ENCODE measurements at regions not wholly inside any gene's neighbourhood (a gene's known extent, or its start where the extent isn't known, plus 50 kb on each side); places are given as distances from the start of the nearest gene placed in this dataset.

DNA sequence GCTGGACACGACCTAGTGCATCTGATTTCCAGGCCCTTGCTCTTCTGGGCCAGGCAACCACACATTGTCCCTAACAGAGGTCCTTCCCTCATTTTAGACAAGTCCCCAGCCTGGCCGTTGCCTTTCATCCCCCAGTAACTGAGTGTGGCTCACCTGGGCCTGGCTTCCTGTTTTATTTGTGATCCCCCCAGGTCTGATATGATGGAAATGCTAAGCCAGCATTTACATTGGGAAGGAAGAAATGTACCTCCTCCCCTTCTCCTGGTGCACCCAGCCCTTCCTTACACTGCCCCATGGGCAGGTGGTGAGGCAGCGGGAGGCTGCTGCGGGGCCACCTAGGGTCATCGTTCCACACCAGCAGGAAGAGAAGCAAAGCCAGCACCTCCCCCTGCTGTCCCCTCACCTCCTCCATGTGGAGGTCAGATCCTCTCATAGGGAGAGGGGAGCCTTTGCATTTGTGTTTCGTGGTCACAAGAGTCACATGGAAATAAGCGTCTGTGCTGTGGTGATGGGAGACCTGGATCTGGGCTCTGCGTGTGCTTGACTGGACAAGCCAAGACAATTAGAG lies 108.8 kb downstream of the GLRX3 start:
- H3K27ac Mint-ChIP-seq: no peak overlapping the region
- peaks cover 13% of the 10 kb centered on the region for H3K9me3 Mint-ChIP-seq
- peaks cover 27% of the 10 kb centered on the region for H3K27me3 Mint-ChIP-seq (ENCODE audit: low read depth)
- intact Hi-C loops (cut with micrococcal nuclease): no loop called here
- DNase-seq (ENCODE audit: low spot score): no peak
- no peaks in the 10 kb centered on the region for H3K36me3 Mint-ChIP-seq (ENCODE audit: low read depth)
- no peak overlapping the region for H3K4me3 Mint-ChIP-seq (ENCODE audit: low read depth)
- peaks cover 10% of the 10 kb centered on the region for H3K4me1 Mint-ChIP-seq (ENCODE audit: low read depth)

DNA sequence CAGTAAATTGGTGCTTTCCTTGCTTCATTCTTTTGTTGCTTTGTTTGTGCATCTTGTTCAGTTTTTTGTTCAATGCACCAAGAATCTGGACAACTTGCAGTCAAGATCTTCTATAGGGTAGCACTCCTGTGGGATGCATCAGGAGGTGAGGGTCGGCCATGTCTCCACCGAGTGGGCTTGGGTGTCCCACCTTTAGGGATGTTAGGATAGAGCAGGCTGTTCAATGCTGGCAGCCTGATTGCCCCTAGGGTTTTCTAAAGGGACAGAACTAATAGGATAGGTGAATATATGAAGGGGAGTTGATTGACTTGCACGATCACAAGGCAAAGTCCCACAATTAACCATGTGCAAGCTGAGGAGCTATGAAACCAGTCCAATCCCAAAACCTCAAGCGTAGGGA lies 109.9 kb downstream of the GLRX3 start:
- no peak overlapping the region for H3K27ac Mint-ChIP-seq
- no peak overlapping the region for H3K4me3 Mint-ChIP-seq (ENCODE audit: low read depth)
- intact Hi-C loops (cut with micrococcal nuclease): no loop called here
- H3K9me3 Mint-ChIP-seq: peaks cover 5% of the 10 kb centered on the region
- peaks cover 10% of the 10 kb centered on the region for H3K4me1 Mint-ChIP-seq (ENCODE audit: low read depth)
- DNase-seq (ENCODE audit: low spot score): no peak
- no peaks in the 10 kb centered on the region for H3K36me3 Mint-ChIP-seq (ENCODE audit: low read depth)
- peaks cover 23% of the 10 kb centered on the region for H3K27me3 Mint-ChIP-seq (ENCODE audit: low read depth)

DNA sequence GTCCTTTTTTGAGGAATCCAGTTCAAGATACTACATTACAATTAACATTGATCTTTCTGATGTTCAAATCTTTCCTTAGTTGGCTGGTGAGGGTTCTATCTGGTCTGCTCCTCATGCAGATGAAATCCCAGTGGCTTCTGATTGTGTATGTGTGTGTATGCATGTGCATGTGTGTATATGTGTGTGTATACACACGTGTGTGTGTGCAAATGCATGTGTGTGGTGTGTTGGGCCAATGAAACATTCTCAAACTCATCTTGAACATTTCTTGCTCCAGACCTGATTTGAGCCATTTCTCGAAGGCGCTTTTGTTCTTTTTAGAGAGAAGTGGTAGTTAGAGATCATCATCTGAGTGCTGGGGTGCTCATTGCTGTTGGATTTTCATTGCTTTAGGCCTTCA lies 113.9 kb downstream of the GLRX3 start:
- Mint-ChIP-seq H3K36me3 (ENCODE audit: low read depth) (no peaks in the 10 kb centered on the region), H3K27me3 (ENCODE audit: low read depth) (peaks cover 8% of the 10 kb centered on the region), H3K9me3 (no peaks in the 10 kb centered on the region), H3K27ac (no peak overlapping the region), H3K4me3 (ENCODE audit: low read depth) (no peak overlapping the region), H3K4me1 (ENCODE audit: low read depth) (no peaks in the 10 kb centered on the region)
- DNase-seq (ENCODE audit: low spot score): no peak
- intact Hi-C loops (cut with micrococcal nuclease): no loop called here

DNA sequence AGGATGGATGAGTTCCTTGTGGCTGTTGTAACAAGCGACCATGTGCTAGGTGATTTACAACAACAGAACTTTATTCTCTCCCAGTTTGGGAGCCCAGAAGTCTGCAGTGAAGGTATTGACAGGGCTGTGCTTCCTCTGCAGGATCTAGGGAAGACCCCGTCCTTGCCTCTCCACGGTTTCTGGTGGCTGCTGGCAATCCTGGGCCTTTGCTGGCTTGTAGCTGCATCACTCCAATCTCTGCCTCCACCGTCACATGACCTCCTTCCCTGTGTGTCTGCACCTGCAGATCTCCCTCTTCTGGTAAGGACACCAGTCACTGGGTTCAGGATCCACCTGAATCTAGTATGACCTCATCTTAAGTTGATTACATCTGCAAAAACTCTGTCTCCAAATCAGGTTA lies 115.6 kb downstream of the GLRX3 start:
- no peaks in the 10 kb centered on the region for H3K9me3 Mint-ChIP-seq
- H3K36me3 Mint-ChIP-seq (ENCODE audit: low read depth): no peaks in the 10 kb centered on the region
- no peak overlapping the region for H3K27ac Mint-ChIP-seq
- no peaks in the 10 kb centered on the region for H3K4me1 Mint-ChIP-seq (ENCODE audit: low read depth)
- peaks cover 3% of the 10 kb centered on the region for H3K27me3 Mint-ChIP-seq (ENCODE audit: low read depth)
- H3K4me3 Mint-ChIP-seq (ENCODE audit: low read depth): no peak overlapping the region
- no peak for DNase-seq (ENCODE audit: low spot score)
- intact Hi-C loops (cut with micrococcal nuclease): no loop called here

DNA sequence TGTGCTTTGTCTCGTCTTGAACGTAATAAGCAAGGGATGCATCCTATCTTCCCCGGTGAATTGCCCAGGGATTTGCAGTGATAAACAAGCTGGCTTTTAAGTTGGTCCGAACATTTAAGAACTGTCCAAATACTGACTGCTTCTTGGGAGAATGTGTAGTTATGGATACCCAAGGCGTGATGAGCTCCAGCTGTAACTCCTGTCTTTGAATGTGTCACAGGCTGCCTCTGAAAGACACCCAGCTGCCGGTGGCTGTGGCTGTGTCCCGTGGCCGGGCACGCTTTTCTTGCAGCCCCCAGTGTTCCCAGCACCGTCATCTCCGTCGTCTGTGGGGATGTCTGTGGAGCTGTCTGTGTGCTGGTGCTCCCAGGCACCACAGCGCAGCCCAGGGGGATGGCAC lies 118.1 kb downstream of the GLRX3 start:
- Mint-ChIP-seq H3K4me3 (ENCODE audit: low read depth) (no peak overlapping the region), H3K27ac (no peak overlapping the region), H3K27me3 (ENCODE audit: low read depth) (no peaks in the 10 kb centered on the region), H3K9me3 (no peaks in the 10 kb centered on the region), H3K4me1 (ENCODE audit: low read depth) (no peaks in the 10 kb centered on the region), H3K36me3 (ENCODE audit: low read depth) (no peaks in the 10 kb centered on the region)
- intact Hi-C loops (cut with micrococcal nuclease): no loop called here
- no peak for DNase-seq (ENCODE audit: low spot score)

DNA sequence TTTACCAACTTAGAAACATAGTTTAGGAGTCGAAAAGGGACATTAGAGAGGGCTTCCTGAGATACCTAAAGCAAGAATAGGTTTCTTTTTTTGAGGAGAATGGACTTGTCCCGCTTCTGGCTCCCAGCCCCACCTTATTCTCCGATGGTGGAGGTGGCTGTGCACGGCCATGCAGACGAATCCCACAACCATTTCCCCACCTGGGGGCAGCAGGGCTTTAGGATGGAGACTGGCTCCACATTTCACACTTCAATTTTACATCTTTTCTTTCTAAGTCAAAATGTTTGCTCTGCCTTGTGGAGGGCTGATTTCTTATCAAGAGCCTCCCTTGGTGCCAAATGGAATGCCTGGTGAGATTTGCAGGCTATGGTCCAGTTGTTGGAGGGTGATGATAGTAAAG lies 118.5 kb downstream of the GLRX3 start:
- no peaks in the 10 kb centered on the region for H3K36me3 Mint-ChIP-seq (ENCODE audit: low read depth)
- no peak overlapping the region for H3K27ac Mint-ChIP-seq
- intact Hi-C loops (cut with micrococcal nuclease): no loop called here
- DNase-seq (ENCODE audit: low spot score): no peak
- no peak overlapping the region for H3K4me3 Mint-ChIP-seq (ENCODE audit: low read depth)
- H3K9me3 Mint-ChIP-seq: no peaks in the 10 kb centered on the region
- H3K4me1 Mint-ChIP-seq (ENCODE audit: low read depth): no peaks in the 10 kb centered on the region
- no peaks in the 10 kb centered on the region for H3K27me3 Mint-ChIP-seq (ENCODE audit: low read depth)

DNA sequence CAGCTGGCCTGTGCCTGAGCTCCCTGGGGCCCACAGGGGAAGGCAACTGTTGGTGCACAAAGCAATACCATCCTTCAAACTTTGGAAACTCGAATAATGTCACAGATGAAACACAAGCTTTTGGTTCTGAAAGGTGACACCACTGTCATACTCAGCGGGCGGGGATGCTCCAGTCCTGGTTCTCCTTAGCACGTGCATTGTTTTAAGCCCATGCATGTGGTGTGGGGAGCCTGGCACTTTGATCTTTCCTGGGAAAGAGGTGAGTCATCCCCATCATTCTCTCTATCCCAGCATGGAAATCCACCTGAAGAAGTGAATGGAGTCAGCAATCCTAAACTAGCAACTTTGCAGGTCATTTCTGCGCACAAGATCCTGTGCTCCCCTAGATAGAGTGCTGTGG lies 119.6 kb downstream of the GLRX3 start:
- Mint-ChIP-seq H3K36me3 (ENCODE audit: low read depth) (no peaks in the 10 kb centered on the region), H3K9me3 (no peaks in the 10 kb centered on the region), H3K27ac (no peak overlapping the region), H3K4me3 (ENCODE audit: low read depth) (no peak overlapping the region), H3K4me1 (ENCODE audit: low read depth) (no peaks in the 10 kb centered on the region), H3K27me3 (ENCODE audit: low read depth) (no peaks in the 10 kb centered on the region)
- DNase-seq (ENCODE audit: low spot score): no peak
- intact Hi-C loops (cut with micrococcal nuclease): no loop called here

DNA sequence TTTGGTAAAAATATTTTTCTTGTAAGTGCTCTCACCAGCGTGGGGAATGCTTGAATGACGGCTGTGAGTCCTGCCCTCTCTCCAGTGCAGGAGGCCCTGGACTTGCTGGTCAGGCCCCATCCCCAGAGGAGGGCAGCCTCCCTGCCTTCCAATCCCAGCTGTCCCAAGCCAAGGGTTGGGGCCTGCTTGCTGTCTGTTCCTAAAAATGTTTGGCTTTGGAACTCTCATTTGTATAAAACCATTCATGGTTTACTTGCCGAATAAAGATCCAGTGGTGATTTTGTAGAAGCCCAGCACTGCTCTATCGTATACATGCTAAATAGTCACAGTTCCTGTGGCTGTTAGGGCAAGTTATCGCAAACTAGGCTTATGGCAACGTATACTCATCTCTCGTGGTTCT lies 121.7 kb downstream of the GLRX3 start:
- H3K4me3 Mint-ChIP-seq (ENCODE audit: low read depth): no peak overlapping the region
- DNase-seq (ENCODE audit: low spot score): no peak
- H3K9me3 Mint-ChIP-seq: no peaks in the 10 kb centered on the region
- intact Hi-C loops (cut with micrococcal nuclease): no loop called here
- H3K36me3 Mint-ChIP-seq (ENCODE audit: low read depth): no peaks in the 10 kb centered on the region
- no peaks in the 10 kb centered on the region for H3K27me3 Mint-ChIP-seq (ENCODE audit: low read depth)
- no peaks in the 10 kb centered on the region for H3K4me1 Mint-ChIP-seq (ENCODE audit: low read depth)
- H3K27ac Mint-ChIP-seq: no peak overlapping the region

DNA sequence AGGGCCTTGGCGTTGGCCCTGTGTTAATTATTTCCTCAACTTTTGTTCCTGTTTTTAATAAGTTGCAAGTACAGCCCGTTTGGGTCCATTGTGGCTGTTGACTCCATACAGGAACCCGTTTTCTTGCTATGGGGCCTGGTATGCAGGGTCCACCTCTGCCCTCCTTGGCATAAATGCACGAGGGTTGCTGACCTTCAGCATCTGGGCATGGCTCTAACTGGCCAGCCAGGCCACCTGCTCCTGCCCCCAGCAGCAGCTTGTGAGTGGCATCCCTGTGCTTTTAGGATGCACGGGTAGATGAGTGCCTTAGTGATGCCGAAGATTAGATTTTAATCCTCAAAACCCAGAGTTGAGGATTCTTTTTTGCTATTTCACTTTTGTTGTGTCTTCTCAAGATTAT lies 123.2 kb downstream of the GLRX3 start:
- Mint-ChIP-seq H3K27me3 (ENCODE audit: low read depth) (no peaks in the 10 kb centered on the region), H3K9me3 (peaks cover 9% of the 10 kb centered on the region), H3K36me3 (ENCODE audit: low read depth) (no peaks in the 10 kb centered on the region), H3K27ac (no peak overlapping the region), H3K4me3 (ENCODE audit: low read depth) (no peak overlapping the region), H3K4me1 (ENCODE audit: low read depth) (no peaks in the 10 kb centered on the region)
- intact Hi-C loops (cut with micrococcal nuclease): no loop called here
- DNase-seq (ENCODE audit: low spot score): no peak

DNA sequence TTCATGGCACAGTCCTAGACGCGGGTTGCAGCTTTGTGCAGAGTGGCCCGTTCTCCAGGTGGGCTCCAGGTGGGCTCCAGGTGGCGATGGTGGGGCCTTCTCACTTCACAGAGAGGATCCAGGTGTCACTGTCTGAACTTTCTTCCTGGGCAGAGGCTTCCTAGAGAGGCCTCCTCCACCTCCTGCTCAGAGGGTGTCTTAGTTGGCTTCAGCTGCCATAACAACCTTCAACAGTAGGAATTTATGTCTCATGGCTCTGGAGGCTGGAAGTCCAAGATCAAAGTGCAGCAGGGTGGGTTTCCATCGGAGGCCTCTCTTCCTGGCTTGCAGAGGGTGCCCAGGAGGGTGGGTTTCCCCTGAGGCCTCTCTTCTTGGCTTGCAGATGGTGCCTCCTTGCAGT lies 125.1 kb downstream of the GLRX3 start:
- H3K4me3 Mint-ChIP-seq (ENCODE audit: low read depth): no peak overlapping the region
- H3K27me3 Mint-ChIP-seq (ENCODE audit: low read depth): no peaks in the 10 kb centered on the region
- no peak overlapping the region for H3K27ac Mint-ChIP-seq
- H3K36me3 Mint-ChIP-seq (ENCODE audit: low read depth): no peaks in the 10 kb centered on the region
- H3K4me1 Mint-ChIP-seq (ENCODE audit: low read depth): no peaks in the 10 kb centered on the region
- peaks cover 10% of the 10 kb centered on the region for H3K9me3 Mint-ChIP-seq
- intact Hi-C loops (cut with micrococcal nuclease): no loop called here
- DNase-seq (ENCODE audit: low spot score): no peak

DNA sequence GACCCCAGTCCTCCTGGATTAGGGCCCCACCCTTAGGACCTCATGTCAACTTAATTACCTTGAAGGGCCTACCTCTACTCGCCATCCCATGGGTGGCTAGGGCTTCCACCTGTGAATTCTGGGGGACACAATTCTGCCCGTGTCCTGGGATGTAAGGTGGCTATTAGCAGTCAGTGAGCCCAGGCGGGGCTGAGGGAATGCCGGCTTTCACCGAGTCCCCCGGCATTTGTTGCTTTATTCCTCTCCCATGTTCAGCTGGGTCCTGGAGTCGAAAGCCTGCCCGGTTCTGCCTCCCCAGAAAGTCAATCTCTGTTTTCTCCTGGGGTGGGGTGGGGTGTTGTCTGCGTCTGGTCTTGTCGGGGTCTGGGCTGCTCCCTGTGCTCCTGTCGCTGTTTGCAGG lies 125.6 kb downstream of the GLRX3 start:
- no peak overlapping the region for H3K27ac Mint-ChIP-seq
- H3K9me3 Mint-ChIP-seq: peaks cover 10% of the 10 kb centered on the region
- intact Hi-C loops (cut with micrococcal nuclease): no loop called here
- H3K36me3 Mint-ChIP-seq (ENCODE audit: low read depth): no peaks in the 10 kb centered on the region
- H3K4me1 Mint-ChIP-seq (ENCODE audit: low read depth): no peaks in the 10 kb centered on the region
- DNase-seq (ENCODE audit: low spot score): no peak
- no peaks in the 10 kb centered on the region for H3K27me3 Mint-ChIP-seq (ENCODE audit: low read depth)
- H3K4me3 Mint-ChIP-seq (ENCODE audit: low read depth): no peak overlapping the region

DNA sequence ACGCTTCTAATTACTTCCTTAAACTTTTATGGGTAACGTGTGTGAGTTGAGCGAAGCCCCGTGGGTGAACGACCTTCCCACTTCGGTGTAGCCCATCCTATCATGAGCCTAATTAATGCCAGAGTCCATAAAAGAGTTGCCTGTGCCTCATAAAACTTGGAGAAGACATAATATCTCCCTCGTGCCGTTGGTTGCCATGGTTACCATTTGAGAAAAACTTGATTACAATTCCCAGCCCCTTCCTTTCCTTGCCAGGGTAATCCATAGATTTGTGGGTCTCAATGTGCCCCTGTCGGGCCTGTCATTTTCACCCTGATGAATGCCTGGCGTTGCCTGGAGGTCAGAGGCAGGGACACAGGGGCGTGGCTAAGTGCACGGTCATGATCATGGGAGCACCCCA lies 127.1 kb downstream of the GLRX3 start:
- Mint-ChIP-seq H3K9me3 (peaks cover 10% of the 10 kb centered on the region), H3K27ac (no peak overlapping the region), H3K27me3 (ENCODE audit: low read depth) (no peaks in the 10 kb centered on the region), H3K4me3 (ENCODE audit: low read depth) (no peak overlapping the region), H3K4me1 (ENCODE audit: low read depth) (no peaks in the 10 kb centered on the region), H3K36me3 (ENCODE audit: low read depth) (no peaks in the 10 kb centered on the region)
- intact Hi-C loops (cut with micrococcal nuclease): no loop called here
- no peak for DNase-seq (ENCODE audit: low spot score)

DNA sequence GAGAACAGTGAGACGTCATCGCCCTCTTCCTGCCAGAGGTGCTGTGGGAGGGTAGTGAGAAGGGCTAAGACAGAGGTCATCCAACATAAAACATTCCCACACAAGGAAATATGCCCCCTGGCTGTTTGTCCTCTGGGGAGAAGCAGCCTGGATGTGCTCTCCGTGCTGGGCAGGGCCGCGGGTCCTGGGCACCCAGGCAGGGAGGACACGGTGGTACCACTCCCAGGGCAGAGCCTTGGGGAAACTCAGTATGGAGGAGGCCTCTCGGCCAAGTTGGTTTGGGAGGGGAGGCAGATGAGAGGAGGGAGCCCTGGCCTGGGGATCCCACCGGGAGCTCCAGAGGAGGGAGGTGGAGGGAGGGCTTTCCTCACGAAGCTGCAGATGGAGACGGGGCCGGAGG lies 129.4 kb downstream of the GLRX3 start:
- no peak for DNase-seq (ENCODE audit: low spot score)
- Mint-ChIP-seq H3K27me3 (ENCODE audit: low read depth) (no peaks in the 10 kb centered on the region), H3K36me3 (ENCODE audit: low read depth) (no peaks in the 10 kb centered on the region), H3K9me3 (peaks cover 10% of the 10 kb centered on the region), H3K4me3 (ENCODE audit: low read depth) (no peak overlapping the region), H3K4me1 (ENCODE audit: low read depth) (no peaks in the 10 kb centered on the region), H3K27ac (no peak overlapping the region)
- intact Hi-C loops (cut with micrococcal nuclease): no loop called here

DNA sequence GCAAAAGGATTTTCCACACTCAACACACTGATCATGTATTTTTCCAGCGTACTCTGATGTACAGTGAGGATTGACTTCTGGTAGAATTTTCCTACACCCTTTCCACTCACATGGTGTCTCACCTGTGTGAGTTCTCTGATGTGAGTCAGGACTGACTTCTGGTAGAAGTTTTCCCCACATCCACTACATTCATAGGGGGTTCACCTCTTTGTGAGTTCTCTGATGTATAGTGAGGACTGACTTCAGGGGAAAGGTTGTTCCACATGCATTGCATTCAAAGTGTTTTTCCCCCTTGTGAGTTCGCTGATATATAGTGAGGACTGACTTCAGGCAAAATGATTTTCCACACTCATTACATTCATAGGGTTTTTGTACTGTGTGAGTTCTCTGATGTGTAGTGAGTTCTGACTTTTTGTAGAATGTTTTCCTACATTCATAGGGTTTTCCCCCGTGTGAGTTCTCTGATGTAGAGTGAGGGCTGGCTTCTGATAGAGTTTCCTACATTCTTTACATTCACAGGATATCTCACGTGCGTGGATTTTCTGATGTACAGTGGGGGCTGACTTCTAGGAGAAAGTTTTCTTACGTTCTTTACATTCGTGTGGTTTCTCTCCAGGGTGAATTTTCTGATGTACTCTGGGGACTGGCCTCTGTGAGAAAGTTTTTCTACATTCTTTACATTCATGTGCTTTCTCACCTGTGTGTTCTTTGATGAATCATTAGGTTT lies 146.5 kb downstream of the GLRX3 start:
- H3K4me1 Mint-ChIP-seq (ENCODE audit: low read depth): no peaks in the 10 kb centered on the region
- H3K27ac Mint-ChIP-seq: no peak overlapping the region
- H3K4me3 Mint-ChIP-seq (ENCODE audit: low read depth): no peak overlapping the region
- DNase-seq (ENCODE audit: low spot score): no peak
- H3K36me3 Mint-ChIP-seq (ENCODE audit: low read depth): peaks cover 4% of the 10 kb centered on the region
- intact Hi-C loops (cut with micrococcal nuclease): no loop called here
- peaks cover 74% of the 10 kb centered on the region for H3K9me3 Mint-ChIP-seq
- no peaks in the 10 kb centered on the region for H3K27me3 Mint-ChIP-seq (ENCODE audit: low read depth)
